ENCODE measurements at regions not wholly inside any gene's neighbourhood (a gene's known extent, or its start where the extent isn't known, plus 50 kb on each side); places are given as distances from the start of the nearest gene placed in this dataset.
"Not testable (repeated sequence)": the region's sequence is repeated elsewhere in the genome, so short reads cannot be mapped to it uniquely, and the experiment has no call there.

- DNase-seq, result no peak
Measured at GRCh38 chr10:8350250-8350967, 295.9 kb downstream of the GATA3 start.

GRCh38 chr10:8352171-8353075 lies 297.9 kb downstream of the GATA3 start:
- no peak for DNase-seq

- DNase-seq, result no peak
Measured at GRCh38 chr10:8356283-8356682, 301.8 kb downstream of the GATA3 start.

GRCh38 chr10:8359467-8359866 lies 305.0 kb downstream of the GATA3 start:
- DNase-seq, result no peak

GRCh38 chr10:8360365-8360764 lies 305.9 kb downstream of the GATA3 start:
- DNase-seq, result no peak

GRCh38 chr10:8360814-8361509 lies 306.5 kb downstream of the GATA3 start:
- DNase-seq, result no peak

- DNase-seq, result no peak
Measured at GRCh38 chr10:8361510-8361844, 307.0 kb downstream of the GATA3 start.

- DNase-seq, result no peak
Measured at GRCh38 chr10:8365935-8366911, 311.7 kb downstream of the GATA3 start.

- DNase-seq, result not testable (repeated sequence)
Measured at GRCh38 chr10:8367672-8368411, 313.4 kb downstream of the GATA3 start.

- no peak for DNase-seq
Measured at GRCh38 chr10:8369666-8370065, 315.2 kb downstream of the GATA3 start.

- DNase-seq, result no peak
Measured at GRCh38 chr10:8374334-8374733, 319.8 kb downstream of the GATA3 start.

- no peak for DNase-seq
Measured at GRCh38 chr10:8375137-8375536, 320.6 kb downstream of the GATA3 start.

GRCh38 chr10:8378198-8378983 lies 323.9 kb downstream of the GATA3 start:
- no peak for DNase-seq

- DNase-seq, result no peak
Measured at GRCh38 chr10:8379906-8380832, 325.7 kb downstream of the GATA3 start.

GRCh38 chr10:8380833-8381496 lies 326.5 kb downstream of the GATA3 start:
- DNase-seq, result no peak

GRCh38 chr10:8386781-8387180 lies 332.3 kb downstream of the GATA3 start:
- DNase-seq, result no peak

GRCh38 chr10:8389630-8390029 lies 335.1 kb downstream of the GATA3 start:
- no peak for DNase-seq

- no peak for DNase-seq
Measured at GRCh38 chr10:8392216-8392615, 337.7 kb downstream of the GATA3 start.

- no peak for DNase-seq
Measured at GRCh38 chr10:8393531-8393930, 339.0 kb downstream of the GATA3 start.
